Right lobe of liver (tissue), 4 donors: ENCODE measurements at regions not wholly inside any gene's neighbourhood (a gene's known extent, or its start where the extent isn't known, plus 50 kb on each side); places are given as distances from the start of the nearest gene placed in this dataset.

Experiments
- CTCF ChIP-seq, 4 donors: fragments of 200-600 bp in 3 of 4; fragments of 450-650 bp in 1 of 4; IDR thresholded peaks; one replicate each; pipeline versions ENCODE4 v1.5.1 to v1.8.0; 2016 to 2022; ENCODE audit warnings: antibody characterized with exemption in 4 of 4, mild to moderate bottlenecking in 2 of 4
- POLR2A ChIP-seq: fragments of 450-650 bp; IDR thresholded peaks from one replicate; pipeline ENCODE4 v1.6.1; 2017; ENCODE audit warnings: antibody characterized with exemption, mild to moderate bottlenecking
- donor health status: DM: no; HTN: no; CAD: no.
- donor health status: DM: no; HTN: no; CAD: no.
- donor health status: DM: no; HTN: yes; CAD: no.

DNA sequence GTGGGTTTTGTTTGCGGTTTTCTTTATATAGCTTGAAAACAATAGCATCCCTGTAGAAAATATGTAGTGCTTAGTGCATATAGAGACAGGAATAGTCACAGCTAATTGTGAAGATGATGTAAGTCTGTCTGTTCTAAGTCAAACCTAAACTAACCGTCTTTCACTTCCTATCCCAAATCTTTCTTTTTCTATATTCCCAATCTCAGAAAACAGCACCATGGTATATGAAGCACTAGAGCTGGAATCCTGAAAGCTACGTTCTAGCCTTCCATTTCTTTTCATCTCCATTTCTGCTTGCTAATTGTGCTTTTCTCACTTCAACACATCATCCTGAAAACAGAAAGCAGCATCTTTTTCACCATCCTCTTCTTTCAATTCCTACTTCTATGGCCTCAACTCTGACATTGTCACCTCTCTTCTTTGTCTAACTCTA is 1235.5 kb downstream of the ROBO2 start:
- TF ChIP-seq CTCF (IDR thresholded peaks at IDR 0.05) = no peak
- TF ChIP-seq POLR2A = no peak
